ENCODE measurements at regions not wholly inside any gene's neighbourhood (a gene's known extent, or its start where the extent isn't known, plus 50 kb on each side); places are given as distances from the start of the nearest gene placed in this dataset.

DNA sequence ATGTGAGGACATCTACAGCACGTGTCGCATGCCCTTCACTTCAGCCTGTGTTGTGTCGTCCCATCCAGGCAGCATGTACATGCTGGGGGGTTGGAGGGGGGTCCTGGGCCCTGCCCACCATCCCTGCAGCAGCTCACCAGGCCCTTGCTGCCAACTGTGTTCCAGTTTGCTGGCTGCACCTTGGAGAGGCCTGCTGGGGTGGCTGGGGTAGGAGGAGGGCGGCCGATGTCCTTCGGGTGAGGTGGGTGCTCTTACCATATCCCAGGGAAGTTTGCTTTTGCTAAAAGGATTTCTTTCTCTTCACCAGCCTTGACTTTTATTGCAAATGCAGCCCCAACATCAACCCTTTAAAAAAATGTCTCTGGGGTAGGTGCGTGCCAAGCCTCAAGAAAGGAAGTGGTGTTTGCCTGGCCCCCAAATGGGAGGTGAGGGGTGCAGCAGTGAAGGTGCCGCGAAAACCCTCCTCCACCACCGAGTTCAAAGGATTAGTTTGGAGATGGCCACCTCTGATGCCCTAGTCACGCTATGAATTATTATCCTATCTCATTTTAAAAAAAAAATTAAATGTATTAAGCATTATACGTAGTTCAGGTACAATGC lies 165.8 kb upstream of the KLF6 start:
- no peak for DNase-seq (ENCODE audit: insufficient read length)
- TF ChIP-seq POLR2A (IDR thresholded peaks at IDR 0.05; ENCODE audit: low read depth, low read length) (no peak), TAF1 (IDR thresholded peaks at IDR 0.05; ENCODE audit: borderline replicate concordance, low read depth, low read length) (no peak), POLR2AphosphoS5 (IDR thresholded peaks at IDR 0.05; ENCODE audit: low read depth, low read length) (no peak)
- FAIRE-seq: no peak

DNA sequence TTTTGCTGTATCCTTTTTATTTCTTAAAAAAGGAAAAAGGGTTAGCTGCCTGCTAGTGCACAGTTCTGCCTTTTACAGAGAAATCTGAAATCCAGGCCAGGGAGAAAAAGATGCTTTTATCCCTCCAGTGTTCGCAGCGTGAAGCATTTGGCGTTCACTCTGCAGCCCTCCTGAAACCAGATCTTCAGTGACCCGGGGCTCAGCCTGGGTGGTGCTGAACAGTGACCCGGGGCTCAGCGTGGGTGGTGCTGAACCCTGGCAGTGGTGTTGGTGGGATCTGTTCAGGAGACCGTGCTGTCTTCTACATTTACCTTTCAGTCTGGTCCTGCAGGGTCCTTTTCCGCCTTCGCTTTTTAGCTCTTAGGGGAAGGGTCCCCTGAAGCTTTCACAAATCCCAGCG lies 164.7 kb upstream of the KLF6 start:
- no peak for TF ChIP-seq POLR2A (IDR thresholded peaks at IDR 0.05; ENCODE audit: low read depth, low read length)
- TF ChIP-seq TAF1 (IDR thresholded peaks at IDR 0.05; ENCODE audit: borderline replicate concordance, low read depth, low read length): no peak
- TF ChIP-seq POLR2AphosphoS5 (IDR thresholded peaks at IDR 0.05; ENCODE audit: low read depth, low read length): no peak
- no peak for DNase-seq (ENCODE audit: insufficient read length)
- FAIRE-seq: no peak

DNA sequence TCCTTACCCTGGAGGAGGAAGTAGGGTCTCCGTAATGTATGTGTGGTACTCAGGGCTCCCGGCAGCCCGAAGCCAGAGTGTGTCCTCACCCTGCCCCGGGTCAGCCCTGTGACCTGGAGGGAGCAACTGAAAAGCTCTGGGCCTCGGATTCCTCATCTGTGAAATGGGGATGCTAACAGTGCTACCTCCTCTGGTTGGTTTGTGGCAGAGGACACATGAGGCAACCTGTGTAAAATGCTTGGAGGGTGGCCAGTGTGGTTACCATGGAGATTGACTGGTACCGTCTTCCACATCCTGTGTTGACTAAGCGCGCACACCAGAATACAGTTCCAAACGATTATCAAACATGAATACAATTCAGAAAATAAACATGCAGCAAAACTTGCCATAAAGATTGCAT lies 163.8 kb upstream of the KLF6 start:
- FAIRE-seq: peak; percentile 40
- TF ChIP-seq POLR2AphosphoS5 (IDR thresholded peaks at IDR 0.05; ENCODE audit: low read depth, low read length): no peak
- TF ChIP-seq POLR2A (IDR thresholded peaks at IDR 0.05; ENCODE audit: low read depth, low read length): no peak
- no peak for TF ChIP-seq TAF1 (IDR thresholded peaks at IDR 0.05; ENCODE audit: borderline replicate concordance, low read depth, low read length)
- no peak for DNase-seq (ENCODE audit: insufficient read length)

DNA sequence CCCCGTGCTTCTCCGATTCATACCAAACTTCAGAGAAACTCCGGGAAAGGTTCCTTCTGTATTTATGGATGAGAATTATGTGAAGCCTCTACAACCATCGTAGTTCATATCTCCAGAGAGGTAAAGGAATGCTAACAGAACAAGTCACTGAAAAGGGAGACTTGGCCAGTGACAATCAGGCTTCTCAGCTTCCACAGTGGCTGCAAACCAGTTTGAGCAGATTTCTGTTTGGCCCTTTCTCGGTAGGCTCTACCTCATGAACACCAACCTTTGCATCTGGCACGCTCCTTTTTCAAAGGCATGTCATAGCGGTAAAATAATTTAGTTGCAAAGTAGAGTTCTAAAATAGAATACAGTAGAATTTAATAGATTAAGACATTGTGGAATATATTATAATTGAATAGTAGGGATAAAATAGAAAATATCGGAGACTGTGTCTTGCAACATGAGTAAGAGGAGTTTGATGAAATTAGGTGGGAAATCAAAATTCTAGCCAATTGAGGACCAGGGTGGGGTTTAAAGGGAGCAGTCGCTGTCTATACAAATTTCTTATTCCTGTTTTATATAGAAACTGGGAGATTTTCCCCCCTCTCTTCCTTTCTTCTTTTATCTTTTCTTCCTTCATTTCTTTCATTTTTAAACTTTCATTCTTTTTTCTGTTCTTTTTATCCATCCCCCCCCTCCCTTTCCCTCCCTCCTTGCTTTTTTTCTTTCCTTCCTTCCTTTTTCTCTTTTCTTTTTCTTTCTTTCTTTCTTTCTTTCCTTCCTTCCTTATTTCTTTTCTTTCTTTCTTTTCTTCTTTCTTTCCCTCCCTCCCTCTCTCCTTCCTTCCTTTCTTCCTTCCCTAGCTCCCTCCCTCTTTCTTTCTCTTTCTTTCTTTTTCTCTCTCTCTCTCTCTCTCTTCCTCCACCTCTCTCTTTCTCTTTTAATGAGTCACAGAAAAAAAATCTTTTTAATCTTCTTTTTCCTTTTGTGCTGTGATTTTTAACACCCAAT lies 161.5 kb upstream of the KLF6 start:
- FAIRE-seq (no peak), DNase-seq (ENCODE audit: insufficient read length) (no peak)
- TF ChIP-seq TAF1 (IDR thresholded peaks at IDR 0.05; ENCODE audit: borderline replicate concordance, low read depth, low read length): no peak
- no peak for TF ChIP-seq POLR2A (IDR thresholded peaks at IDR 0.05; ENCODE audit: low read depth, low read length)
- no peak for TF ChIP-seq POLR2AphosphoS5 (IDR thresholded peaks at IDR 0.05; ENCODE audit: low read depth, low read length)

DNA sequence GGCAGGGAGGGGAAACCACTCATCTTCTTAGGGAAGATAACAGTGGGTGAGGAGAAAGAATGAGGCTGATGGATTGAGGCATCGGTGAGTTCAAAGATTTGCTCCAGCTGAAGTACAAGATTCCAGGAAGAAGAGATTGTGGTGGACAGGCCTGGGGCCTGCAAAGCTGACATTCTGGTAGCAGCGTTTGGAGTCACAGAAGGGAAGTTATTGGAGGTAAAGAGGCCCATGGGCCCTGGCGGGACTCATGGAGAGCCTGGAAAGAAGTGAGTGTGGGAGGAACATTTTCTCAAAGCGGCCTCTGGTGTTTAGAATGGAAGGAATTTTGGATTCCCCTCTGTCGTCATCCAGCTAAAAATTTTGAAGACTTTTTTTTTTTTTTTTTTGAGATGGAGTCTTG lies 160.0 kb upstream of the KLF6 start:
- FAIRE-seq (no peak), DNase-seq (ENCODE audit: insufficient read length) (no peak)
- no peak for TF ChIP-seq POLR2AphosphoS5 (IDR thresholded peaks at IDR 0.05; ENCODE audit: low read depth, low read length)
- no peak for TF ChIP-seq POLR2A (IDR thresholded peaks at IDR 0.05; ENCODE audit: low read depth, low read length)
- TF ChIP-seq TAF1 (IDR thresholded peaks at IDR 0.05; ENCODE audit: borderline replicate concordance, low read depth, low read length): no peak

DNA sequence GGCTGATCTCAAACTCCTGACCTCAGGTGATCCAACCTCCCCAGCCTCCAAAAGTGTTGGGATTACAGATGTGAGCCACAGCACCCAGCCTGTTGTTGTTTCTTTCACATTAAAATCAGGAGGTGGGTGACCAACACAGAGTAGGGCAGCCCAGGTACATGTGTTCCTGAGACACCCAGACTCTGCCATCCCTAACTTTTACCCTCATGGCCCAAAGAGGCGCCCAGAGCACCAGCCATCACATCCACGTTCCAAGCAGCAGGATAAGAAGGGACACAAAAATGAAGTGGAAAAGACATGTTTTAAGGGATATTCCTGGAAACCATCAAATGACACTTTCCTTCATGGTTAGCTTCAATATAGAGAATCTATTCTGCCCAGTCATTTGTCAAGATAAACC lies 159.6 kb upstream of the KLF6 start:
- DNase-seq (ENCODE audit: insufficient read length): no peak
- TF ChIP-seq POLR2AphosphoS5 (IDR thresholded peaks at IDR 0.05; ENCODE audit: low read depth, low read length): no peak
- no peak for TF ChIP-seq TAF1 (IDR thresholded peaks at IDR 0.05; ENCODE audit: borderline replicate concordance, low read depth, low read length)
- TF ChIP-seq POLR2A (IDR thresholded peaks at IDR 0.05; ENCODE audit: low read depth, low read length): no peak
- FAIRE-seq: no peak

DNA sequence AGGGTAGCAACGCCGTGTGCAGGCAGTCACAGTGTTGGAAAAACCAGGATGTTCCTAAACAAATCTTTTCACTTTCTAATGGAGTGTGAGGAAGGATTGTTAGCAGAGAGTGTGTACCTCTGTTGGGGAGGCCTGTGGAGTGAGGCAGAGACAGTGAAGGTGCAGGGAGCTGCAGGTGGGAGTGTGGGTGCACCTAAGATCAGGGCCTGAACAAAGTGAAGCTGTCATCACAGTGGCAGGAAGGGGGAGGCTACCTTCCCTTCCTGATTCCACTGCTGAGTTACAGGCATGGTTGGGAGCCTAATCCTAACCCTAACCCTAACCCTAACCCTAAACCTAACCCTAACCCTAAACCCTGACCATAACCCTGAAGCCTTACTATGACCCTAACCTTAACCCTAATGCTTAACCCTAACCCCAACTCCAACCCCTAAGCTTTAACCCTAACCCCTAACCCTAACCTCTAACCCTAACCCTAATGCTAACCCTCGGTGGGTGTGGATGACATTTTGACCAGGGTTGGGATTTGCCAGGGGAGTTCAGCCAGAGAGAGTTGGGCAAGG lies 158.8 kb upstream of the KLF6 start:
- FAIRE-seq (no peak), DNase-seq (ENCODE audit: insufficient read length) (no peak)
- no peak for TF ChIP-seq POLR2AphosphoS5 (IDR thresholded peaks at IDR 0.05; ENCODE audit: low read depth, low read length)

DNA sequence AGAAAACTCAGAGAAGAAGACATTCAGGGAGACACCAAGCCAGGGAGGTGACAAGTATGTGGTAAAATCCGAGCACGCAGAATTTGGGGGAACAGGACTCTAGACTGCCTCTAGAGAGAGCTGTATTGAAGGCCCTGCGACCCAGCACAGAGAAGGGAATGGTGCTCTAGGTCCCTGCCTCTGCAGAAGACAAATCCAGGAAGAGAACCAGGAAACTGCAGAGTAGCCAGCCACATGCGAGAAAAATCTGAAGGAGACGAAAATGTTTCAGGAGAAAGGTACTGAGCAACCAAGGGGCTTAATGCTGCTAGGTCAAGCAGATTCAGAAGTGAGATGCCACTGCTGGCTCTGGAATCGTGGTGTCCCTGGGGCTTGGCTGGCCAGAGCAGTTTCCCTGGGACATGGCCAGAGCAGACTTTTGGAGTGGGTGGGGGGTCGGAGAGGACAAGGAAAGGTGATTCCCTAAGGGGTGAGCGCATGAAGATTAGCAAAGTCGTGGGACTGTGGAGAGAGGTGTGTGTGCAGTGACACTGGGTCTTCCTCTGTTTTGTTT lies 158.0 kb upstream of the KLF6 start:
- FAIRE-seq: no peak
- no peak for DNase-seq (ENCODE audit: insufficient read length)
- TF ChIP-seq POLR2AphosphoS5 (IDR thresholded peaks at IDR 0.05; ENCODE audit: low read depth, low read length): no peak
- TF ChIP-seq TAF1 (IDR thresholded peaks at IDR 0.05; ENCODE audit: borderline replicate concordance, low read depth, low read length): no peak
- TF ChIP-seq POLR2A (IDR thresholded peaks at IDR 0.05; ENCODE audit: low read depth, low read length): no peak

DNA sequence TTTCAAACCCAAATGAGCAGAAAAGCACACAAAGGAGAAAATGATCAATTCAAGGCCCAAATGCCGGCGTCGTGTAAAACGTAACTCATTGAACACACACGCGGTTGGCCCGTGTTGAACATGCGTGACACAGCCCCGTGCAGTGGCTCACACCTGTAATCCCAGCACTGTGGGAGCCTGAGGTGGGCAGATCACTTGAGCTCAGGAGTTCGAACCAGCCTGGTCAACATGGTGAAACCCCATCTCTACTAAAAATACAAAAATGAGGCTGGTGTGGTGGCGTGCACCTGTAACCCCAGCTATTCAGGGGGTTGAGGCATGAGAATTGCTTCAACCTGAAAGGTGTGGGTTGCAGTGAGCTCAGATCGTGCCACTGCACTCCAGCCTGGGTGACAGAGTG lies 156.7 kb upstream of the KLF6 start:
- FAIRE-seq (no peak), DNase-seq (ENCODE audit: insufficient read length) (no peak)
- TF ChIP-seq POLR2AphosphoS5 (IDR thresholded peaks at IDR 0.05; ENCODE audit: low read depth, low read length): no peak
- no peak for TF ChIP-seq POLR2A (IDR thresholded peaks at IDR 0.05; ENCODE audit: low read depth, low read length)
- TF ChIP-seq TAF1 (IDR thresholded peaks at IDR 0.05; ENCODE audit: borderline replicate concordance, low read depth, low read length): no peak

DNA sequence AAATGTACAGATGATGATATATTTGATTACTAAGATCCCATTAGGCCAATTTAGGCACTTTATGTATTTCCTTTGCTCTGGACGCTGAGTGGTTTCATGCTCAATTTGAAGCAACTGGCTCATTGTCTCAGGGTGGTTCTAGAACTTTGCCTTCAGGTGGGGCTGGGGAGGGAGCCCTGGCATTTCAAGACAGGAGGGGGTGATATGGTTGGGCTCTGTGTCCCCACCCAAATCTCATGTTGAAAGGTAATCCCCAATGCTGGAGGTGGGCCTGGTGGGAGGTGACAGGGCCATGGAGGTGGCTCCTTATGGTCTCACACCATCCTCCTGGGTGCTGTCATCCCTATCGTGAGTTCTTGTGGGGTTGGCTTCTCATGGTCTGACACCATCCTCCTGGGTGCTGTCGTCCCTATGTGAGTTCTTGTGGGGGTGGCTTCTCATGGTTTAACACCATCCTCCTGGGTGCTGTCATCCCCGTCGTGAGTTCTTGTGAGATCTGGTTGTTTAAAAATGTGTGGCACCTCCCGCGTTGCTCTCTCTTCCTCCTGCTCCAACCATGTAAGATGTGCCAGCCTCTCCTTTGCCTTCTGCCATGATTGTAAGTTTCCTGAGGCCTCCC lies 151.5 kb upstream of the KLF6 start:
- TF ChIP-seq POLR2A (IDR thresholded peaks at IDR 0.05; ENCODE audit: low read depth, low read length) (no peak), TAF1 (IDR thresholded peaks at IDR 0.05; ENCODE audit: borderline replicate concordance, low read depth, low read length) (no peak), POLR2AphosphoS5 (IDR thresholded peaks at IDR 0.05; ENCODE audit: low read depth, low read length) (no peak)
- FAIRE-seq: no peak

DNA sequence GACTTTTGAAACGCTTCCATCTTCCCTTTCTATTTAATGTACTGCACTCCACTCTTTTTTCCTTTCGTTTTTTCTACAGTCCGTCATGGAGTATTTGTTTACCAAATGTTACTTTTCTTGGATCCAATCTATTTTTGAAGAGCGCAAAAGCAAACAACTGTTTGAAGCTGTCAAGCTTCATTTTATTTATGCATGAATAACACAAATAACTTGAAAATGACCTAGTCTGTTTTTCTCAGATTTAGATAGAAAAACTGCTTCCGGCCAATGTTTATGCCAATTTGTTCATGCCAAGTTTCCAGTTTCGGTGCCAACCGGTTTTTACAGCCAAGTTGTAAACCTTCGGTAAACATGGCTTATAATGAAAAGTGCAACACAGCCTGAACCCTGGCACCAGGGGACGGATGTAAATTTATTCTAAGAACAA lies 150.9 kb upstream of the KLF6 start:
- FAIRE-seq (no peak), DNase-seq (ENCODE audit: insufficient read length) (no peak)
- TF ChIP-seq TAF1 (IDR thresholded peaks at IDR 0.05; ENCODE audit: borderline replicate concordance, low read depth, low read length) (no peak), POLR2A (IDR thresholded peaks at IDR 0.05; ENCODE audit: low read depth, low read length) (no peak), POLR2AphosphoS5 (IDR thresholded peaks at IDR 0.05; ENCODE audit: low read depth, low read length) (no peak)

More for the DNA sequence above, 151.5 kb upstream of the KLF6 start:
- DNase-seq (ENCODE audit: insufficient read length): no peak

Measured in GM12892 (cell line).